HG02642 (cell line): ENCODE measurements at regions not wholly inside any gene's neighbourhood (a gene's known extent, or its start where the extent isn't known, plus 50 kb on each side); places are given as distances from the start of the nearest gene placed in this dataset.
"Not testable (repeated sequence)": the region's sequence is repeated elsewhere in the genome, so short reads cannot be mapped to it uniquely, and the experiment has no call there.

ENCODE experiments used
- ATAC-seq: cut with Tn5 transposase; IDR thresholded peaks from one replicate; pipeline ENCODE4 v1.9.1; 2021; ENCODE audit warnings: mild to moderate bottlenecking; ENCODE audit not compliant: unreplicated experiment, poor library complexity

DNA sequence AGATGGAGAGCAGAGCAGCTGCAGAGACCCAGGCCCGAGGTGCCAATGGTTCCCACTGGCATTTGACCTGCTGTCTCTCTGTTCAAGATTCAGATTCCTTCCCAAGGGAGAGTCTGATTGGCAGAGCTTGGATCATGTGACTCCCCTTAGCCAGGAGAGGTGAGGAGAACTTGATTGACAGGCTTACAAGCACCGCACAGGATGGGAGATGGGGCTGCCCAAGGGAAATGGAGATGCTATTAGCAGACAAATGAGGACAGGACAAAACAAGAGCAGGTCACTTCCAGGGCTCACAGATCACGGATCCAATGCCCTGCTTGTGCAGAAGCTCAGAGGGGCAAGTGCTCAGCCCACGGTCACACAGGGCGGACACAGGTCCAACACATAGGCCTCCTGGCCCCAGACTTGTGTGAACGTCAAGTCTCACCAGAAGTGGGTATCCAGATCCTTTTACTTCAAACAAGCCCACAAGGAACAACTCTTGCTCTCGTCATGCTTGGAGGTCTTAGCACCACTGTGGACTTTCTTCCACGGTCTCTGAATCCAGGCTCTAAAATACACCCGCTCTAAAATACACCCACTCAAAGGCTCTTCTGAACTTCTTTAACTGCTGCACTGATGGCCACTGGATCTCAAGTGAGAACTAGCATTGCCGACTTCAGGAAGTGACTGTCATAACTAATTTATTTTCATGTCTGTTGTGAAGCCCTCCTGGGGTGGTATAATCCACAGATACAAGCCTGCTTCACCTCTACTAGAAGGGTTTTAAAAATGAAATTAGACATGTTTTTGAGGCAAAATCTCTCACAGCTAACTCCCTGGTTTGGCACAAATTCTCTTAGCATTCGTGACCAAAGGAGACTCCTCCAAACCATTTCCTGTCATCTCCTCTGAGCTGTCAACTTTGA, 274.9 kb downstream of the RRAGC start:
- no peak for ATAC-seq

DNA sequence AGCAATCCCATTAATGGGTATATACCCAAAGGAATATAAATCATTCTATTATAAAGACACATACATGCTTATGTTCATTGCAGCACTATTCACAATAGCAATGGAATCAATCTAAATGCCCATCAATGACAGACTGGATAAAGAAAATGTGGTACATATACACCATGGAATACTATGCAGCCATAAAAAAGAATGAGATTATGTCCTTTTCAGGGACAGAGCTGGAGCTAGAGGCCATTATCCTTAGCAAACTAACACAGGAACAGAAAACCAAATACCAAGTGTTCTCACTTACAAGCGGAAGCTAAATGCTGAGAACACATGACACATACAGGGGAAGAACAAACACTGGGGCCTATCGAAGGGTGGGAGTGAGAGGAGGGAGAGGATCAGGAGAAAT, 276.3 kb downstream of the RRAGC start:
- not testable (repeated sequence) for ATAC-seq

- ATAC-seq = no peak
Observed at GRCh38 chr1:38581396-38581795, 278.2 kb downstream of the RRAGC start.

DNA sequence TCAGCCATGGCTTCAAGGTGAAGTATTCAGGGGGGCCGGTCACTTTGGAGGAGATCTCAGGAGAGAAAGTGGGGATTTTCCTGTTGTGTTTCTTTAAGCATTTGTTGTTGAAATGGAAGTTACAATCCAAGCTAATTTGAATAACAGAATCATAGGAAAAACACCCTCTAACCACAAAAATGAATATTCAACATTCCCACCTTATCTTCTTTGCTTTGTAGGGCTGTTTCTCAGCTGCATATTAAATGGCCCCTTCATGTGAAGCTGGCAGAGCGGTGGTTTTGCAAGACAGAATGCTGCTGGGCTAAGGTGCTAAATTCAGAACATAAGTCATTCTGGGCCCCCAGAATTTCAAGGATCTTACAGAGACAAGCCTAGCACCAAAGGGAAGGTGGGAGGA, 279.0 kb downstream of the RRAGC start:
- ATAC-seq = no peak

GRCh38 chr1:38579056-38579455, 280.5 kb downstream of the RRAGC start:
- ATAC-seq = no peak

GRCh38 chr1:38578271-38578951, 281.2 kb downstream of the RRAGC start:
- no peak for ATAC-seq

DNA sequence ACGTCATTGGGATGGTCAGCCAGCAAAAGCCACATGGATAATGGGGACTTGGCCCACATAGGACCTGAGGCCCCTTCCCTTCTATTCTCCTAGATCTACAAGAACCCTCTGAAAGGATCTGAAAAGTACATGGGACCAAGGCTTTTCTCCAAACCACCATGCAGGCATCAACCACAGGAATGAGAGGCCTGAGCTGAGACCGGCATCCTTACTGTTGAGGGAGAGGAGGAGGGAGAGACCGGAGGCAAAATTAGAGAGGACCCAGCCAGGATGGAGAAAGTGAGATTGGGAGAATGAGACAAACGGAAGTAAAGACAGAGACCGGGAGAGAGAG, 281.7 kb downstream of the RRAGC start:
- no peak for ATAC-seq

DNA sequence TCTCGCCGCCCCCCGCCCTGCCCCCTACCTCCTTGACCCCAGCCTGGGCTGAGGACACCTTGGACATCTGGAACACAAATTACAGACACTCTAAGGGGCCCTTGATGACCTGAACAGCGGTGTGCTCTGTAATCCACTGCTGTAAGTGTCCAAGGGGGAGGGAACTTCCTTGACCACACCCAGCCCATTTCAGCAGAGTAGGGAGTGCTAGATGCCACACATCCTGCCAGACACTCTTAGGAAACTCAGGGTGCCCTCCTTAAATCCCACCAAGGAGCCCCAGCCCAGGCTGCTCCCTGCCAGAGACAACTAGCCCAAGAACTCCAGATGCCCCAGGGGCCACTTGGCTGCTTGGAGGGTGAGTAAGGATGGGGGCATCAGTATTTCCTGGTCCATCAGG, 282.2 kb downstream of the RRAGC start:
- ATAC-seq = no peak

DNA sequence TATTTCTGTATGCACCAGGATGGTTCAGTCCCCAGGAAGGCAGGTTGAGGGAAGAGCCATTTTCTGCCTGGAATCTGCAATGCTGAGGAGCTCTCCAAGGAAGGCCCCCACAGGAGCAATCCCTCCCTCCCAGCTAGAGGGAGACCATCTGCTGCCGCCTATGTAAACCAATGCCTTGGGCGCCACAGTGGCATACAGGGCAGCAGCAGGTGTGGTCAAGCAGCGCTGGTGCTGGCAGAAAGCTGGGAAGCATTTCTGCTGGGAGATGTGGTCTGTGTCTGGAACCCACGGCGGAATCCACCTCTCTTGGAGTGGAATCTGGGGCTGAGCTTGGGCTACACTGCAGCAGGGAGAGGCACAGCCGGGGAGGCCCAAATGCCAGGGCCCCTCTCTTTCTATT, 283.3 kb downstream of the RRAGC start:
- ATAC-seq = no peak

DNA sequence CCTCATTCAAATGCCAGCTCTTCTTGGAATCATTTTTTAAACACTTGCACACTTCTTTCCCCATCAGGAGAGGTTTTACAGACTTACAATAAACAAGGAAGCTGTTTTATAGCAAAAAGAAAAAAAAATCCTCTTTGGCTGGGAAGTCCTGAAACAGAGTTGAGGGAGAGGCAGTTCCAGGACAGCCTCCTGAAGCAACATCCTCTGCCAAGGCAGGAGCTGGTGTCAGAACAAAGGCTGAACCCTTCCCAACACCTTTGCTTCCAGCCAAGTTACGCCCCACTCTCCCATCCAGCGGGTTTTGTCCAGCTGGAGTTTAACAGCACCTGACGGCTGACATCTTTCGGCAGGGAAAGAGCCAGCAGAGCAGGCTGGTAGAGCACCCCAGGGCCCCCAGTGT, 287.8 kb downstream of the RRAGC start:
- ATAC-seq = no peak

GRCh38 chr1:38570657-38570975, 289.0 kb downstream of the RRAGC start:
- no peak for ATAC-seq

- ATAC-seq = no peak
Observed at GRCh38 chr1:38569932-38570656, 289.5 kb downstream of the RRAGC start.

- ATAC-seq = no peak
Observed at GRCh38 chr1:38568061-38568857, 291.3 kb downstream of the RRAGC start.

GRCh38 chr1:38567401-38567800, 292.2 kb downstream of the RRAGC start:
- no peak for ATAC-seq

DNA sequence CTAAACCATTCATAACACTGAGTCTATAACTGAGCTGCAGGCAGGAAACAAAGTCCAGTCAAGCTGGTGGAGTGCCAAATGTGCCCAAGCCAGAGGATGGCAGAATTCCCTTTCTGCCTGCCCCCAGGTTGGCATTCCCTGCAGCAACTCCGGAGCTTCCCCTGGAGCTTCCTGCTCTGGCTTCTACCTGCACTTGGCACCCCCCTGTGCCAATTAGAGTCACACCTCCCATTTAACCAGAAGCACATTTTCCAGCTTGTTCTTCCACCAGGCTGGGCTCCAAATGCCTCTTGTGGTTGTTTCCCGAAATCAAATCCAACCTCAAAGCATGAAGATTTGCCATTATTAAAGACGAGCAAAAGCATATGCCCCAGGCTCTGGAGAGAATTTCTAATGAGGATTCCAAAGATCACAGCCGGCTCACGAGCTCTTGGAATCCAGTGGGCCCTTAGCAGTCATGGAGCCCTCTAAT, 294.5 kb downstream of the RRAGC start:
- ATAC-seq = no peak

DNA sequence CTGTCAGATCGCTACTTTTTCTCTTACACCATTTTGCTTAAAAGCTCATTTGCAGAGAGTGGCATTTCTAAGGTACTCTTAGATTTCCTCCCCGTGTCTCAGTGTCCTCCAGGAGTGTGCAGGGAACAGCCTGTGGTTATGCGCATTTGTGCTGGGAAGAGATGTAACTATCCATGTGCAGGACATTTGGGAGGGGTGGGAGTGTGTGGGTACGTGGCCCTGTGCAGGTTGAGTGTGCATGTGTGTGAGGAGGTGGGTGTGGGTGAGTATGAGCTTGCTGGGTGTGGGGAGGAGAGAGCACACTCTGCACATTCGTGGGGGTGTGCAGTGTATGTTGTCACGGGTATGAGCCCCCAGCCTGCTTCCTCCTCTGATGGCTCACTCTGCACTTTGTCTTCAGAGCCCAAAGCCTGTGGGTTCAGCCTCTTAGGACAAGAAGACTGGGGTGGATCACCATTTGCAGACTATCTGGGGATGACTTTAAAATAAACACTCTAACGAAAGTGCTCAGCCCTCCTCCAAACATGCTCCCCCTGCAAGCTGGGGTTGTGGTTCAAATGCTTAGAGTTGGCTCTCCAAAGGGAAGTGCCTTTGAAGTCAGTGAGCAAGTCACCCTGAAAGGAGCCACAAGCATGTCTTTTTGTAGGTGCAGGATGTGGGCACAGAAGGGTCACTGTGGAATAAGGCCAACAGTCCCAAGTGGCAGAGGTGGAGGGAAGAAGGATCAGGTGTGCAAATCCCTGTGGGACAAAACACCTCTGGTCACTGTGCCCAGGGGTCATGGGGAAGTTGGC, 295.4 kb downstream of the RRAGC start:
- ATAC-seq = no peak

GRCh38 chr1:38561725-38562124, 297.8 kb downstream of the RRAGC start:
- ATAC-seq = no peak

GRCh38 chr1:38561110-38561509, 298.5 kb downstream of the RRAGC start:
- no peak for ATAC-seq

GRCh38 chr1:38560457-38560856, 299.1 kb downstream of the RRAGC start:
- ATAC-seq = no peak
